SK-N-SH treated with all-trans-retinoic acid at 6 μM for 48 hours (cell line): ENCODE measurements at regions not wholly inside any gene's neighbourhood (a gene's known extent, or its start where the extent isn't known, plus 50 kb on each side); places are given as distances from the start of the nearest gene placed in this dataset.

Source experiments
- ATAC-seq: fragments of 200-7000 bp; cut with Tn5 transposase; 3 replicates; pipeline ENCODE4 v1.9.1; 2020; ENCODE audit warnings: mild to moderate bottlenecking, moderate library complexity
- ARNTL ChIP-seq: fragments of 450-650 bp; formaldehyde crosslinking; IDR thresholded peaks from 2 replicates; pipeline ENCODE4 v1.5.0; 2020; ENCODE audit warnings: low read depth, mild to moderate bottlenecking, moderate library complexity, borderline replicate concordance
- BACH2 ChIP-seq: fragments of 250-450 bp; sonication (Bioruptor Pico); IDR thresholded peaks from 2 replicates; pipeline ENCODE4 v1.9.0; 2021; ENCODE audit warnings: mild to moderate bottlenecking, borderline replicate concordance
- CSDC2 ChIP-seq: fragments of 250-450 bp; sonication (Bioruptor Pico); IDR thresholded peaks from 2 replicates; pipeline ENCODE4 v1.5.0; 2020; ENCODE audit warnings: mild to moderate bottlenecking, moderate library complexity
- ESRRG ChIP-seq: fragments of 250-450 bp; sonication (Bioruptor Pico); IDR thresholded peaks from 2 replicates; pipeline ENCODE4 v1.6.1; 2021; ENCODE audit warnings: mild to moderate bottlenecking
- GLIS3 ChIP-seq: fragments of 250-450 bp; sonication (Bioruptor Pico); IDR thresholded peaks from 2 replicates; pipeline ENCODE4 v1.5.0; 2020; ENCODE audit warnings: mild to moderate bottlenecking, moderate library complexity
- ISL1 ChIP-seq: fragments of 250-450 bp; sonication (Bioruptor Pico); IDR thresholded peaks from 2 replicates; pipeline ENCODE4 v2.1.2; 2022; ENCODE audit warnings: mild to moderate bottlenecking, moderate library complexity
- OSR1 ChIP-seq: fragments of 250-450 bp; sonication (Bioruptor Pico); IDR thresholded peaks from 2 replicates; pipeline ENCODE4 v1.8.0; 2022; ENCODE audit warnings: moderate library complexity, mild to moderate bottlenecking, inconsistent platforms
- POU6F1 ChIP-seq: fragments of 250-450 bp; sonication (Bioruptor Pico); IDR thresholded peaks from 2 replicates; pipeline ENCODE4 v1.8.0; 2021; ENCODE audit warnings: low read depth, mild to moderate bottlenecking, moderate library complexity, borderline replicate concordance
- PPARA ChIP-seq: fragments of 250-450 bp; sonication (Bioruptor Pico); IDR thresholded peaks from 2 replicates; pipeline ENCODE4 v1.5.0; 2020; ENCODE audit warnings: mild to moderate bottlenecking, borderline replicate concordance
- RARB ChIP-seq: fragments of 250-450 bp; sonication (Bioruptor Pico); IDR thresholded peaks from 2 replicates; pipeline ENCODE4 v1.8.0; 2021; ENCODE audit warnings: mild to moderate bottlenecking, moderate library complexity
- SNAI2 ChIP-seq: fragments of 250-450 bp; sonication (Bioruptor Pico); IDR thresholded peaks from 2 replicates; pipeline ENCODE4 v1.5.0; 2020; ENCODE audit warnings: mild to moderate bottlenecking, moderate library complexity
- TCF4 ChIP-seq: fragments of 250-450 bp; sonication (Bioruptor Pico); IDR thresholded peaks from 2 replicates; pipeline ENCODE4 v1.8.0; 2021; ENCODE audit warnings: mild to moderate bottlenecking, moderate library complexity, borderline replicate concordance
- TOX ChIP-seq: fragments of 250-450 bp; sonication (Bioruptor Pico); IDR thresholded peaks from 2 replicates; pipeline ENCODE4 v1.8.0; 2021; ENCODE audit warnings: mild to moderate bottlenecking, moderate library complexity, borderline replicate concordance
- ZC3H10 ChIP-seq: fragments of 250-450 bp; sonication (Bioruptor Pico); IDR thresholded peaks from 2 replicates; pipeline ENCODE4 v1.5.1; 2021; ENCODE audit warnings: mild to moderate bottlenecking, moderate library complexity
- ZFP30 ChIP-seq: fragments of 450-650 bp; formaldehyde crosslinking; IDR thresholded peaks from 2 replicates; pipeline ENCODE4 v1.5.0; 2022; ENCODE audit warnings: mild to moderate bottlenecking, moderate library complexity
- ZNF565 ChIP-seq: fragments of 450-650 bp; formaldehyde crosslinking; conservative IDR thresholded peaks from 2 replicates; pipeline ENCODE4 v1.5.0; 2020; ENCODE audit warnings: low read depth, mild to moderate bottlenecking, moderate library complexity
- ZNF70 ChIP-seq: fragments of 450-650 bp; formaldehyde crosslinking; IDR thresholded peaks from 2 replicates; pipeline ENCODE4 v1.5.0; 2020; ENCODE audit warnings: mild to moderate bottlenecking, moderate library complexity
- ZNF8 ChIP-seq: fragments of 450-650 bp; formaldehyde crosslinking; IDR thresholded peaks from 2 replicates; pipeline ENCODE4 v1.5.0; 2020; ENCODE audit warnings: mild to moderate bottlenecking, moderate library complexity
- TF ChIP-seq, protein P1 (sequence below): fragments of 250-450 bp; sonication (Bioruptor Pico); IDR thresholded peaks from 2 replicates; pipeline ENCODE4 v1.5.0; 2020; ENCODE audit warnings: mild to moderate bottlenecking, moderate library complexity
- TF ChIP-seq, protein P2 (sequence below): fragments of 250-450 bp; sonication (Bioruptor Pico); IDR thresholded peaks from 2 replicates; pipeline ENCODE4 v1.8.0; 2020; ENCODE audit warnings: mild to moderate bottlenecking, moderate library complexity, borderline replicate concordance
- TF ChIP-seq, protein P3 (sequence below): fragments of 250-450 bp; sonication (Bioruptor Pico); IDR thresholded peaks from 2 replicates; pipeline ENCODE4 v1.5.1; 2020; ENCODE audit warnings: low read depth, mild to moderate bottlenecking, moderate library complexity
- TF ChIP-seq, protein P4 (sequence below): fragments of 250-450 bp; sonication (Bioruptor Pico); IDR thresholded peaks from 2 replicates; pipeline ENCODE4 v1.5.1; 2021; ENCODE audit warnings: mild to moderate bottlenecking, moderate library complexity

DNA sequence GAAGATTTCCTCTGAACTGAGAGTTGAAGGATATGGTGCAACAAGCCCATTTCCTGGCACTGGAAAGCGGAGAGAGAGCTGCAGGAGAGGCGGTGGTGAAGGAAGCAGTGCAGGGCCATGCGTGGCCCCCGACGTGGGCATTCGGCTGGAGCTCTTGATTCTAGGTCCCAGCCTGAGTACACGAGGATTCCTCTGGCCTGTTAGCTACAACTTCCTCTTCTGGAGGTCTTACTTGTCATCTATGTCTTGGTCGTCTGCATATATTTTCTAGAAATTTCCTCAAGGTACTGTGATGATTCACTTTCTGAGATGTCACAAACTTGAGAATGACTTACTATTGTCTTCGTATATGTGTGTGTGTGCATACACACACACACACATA is 59.2 kb upstream of the JAZF1 start:
- no peak for ATAC-seq
- TF ChIP-seq ARNTL (CRISPR knock-in tag) (no peak), RARB (no peak), POU6F1 (no peak), CSDC2 (no peak), ZNF565 (CRISPR knock-in tag) (no peak), OSR1 (CRISPR knock-in tag) (no peak), GLIS3 (no peak), TCF4 (no peak), SNAI2 (no peak), PPARA (CRISPR knock-in tag) (no peak), BACH2 (CRISPR knock-in tag) (no peak), TOX (CRISPR knock-in tag) (no peak), ZFP30 (CRISPR knock-in tag) (no peak)
- TF ChIP-seq, protein P1, sequence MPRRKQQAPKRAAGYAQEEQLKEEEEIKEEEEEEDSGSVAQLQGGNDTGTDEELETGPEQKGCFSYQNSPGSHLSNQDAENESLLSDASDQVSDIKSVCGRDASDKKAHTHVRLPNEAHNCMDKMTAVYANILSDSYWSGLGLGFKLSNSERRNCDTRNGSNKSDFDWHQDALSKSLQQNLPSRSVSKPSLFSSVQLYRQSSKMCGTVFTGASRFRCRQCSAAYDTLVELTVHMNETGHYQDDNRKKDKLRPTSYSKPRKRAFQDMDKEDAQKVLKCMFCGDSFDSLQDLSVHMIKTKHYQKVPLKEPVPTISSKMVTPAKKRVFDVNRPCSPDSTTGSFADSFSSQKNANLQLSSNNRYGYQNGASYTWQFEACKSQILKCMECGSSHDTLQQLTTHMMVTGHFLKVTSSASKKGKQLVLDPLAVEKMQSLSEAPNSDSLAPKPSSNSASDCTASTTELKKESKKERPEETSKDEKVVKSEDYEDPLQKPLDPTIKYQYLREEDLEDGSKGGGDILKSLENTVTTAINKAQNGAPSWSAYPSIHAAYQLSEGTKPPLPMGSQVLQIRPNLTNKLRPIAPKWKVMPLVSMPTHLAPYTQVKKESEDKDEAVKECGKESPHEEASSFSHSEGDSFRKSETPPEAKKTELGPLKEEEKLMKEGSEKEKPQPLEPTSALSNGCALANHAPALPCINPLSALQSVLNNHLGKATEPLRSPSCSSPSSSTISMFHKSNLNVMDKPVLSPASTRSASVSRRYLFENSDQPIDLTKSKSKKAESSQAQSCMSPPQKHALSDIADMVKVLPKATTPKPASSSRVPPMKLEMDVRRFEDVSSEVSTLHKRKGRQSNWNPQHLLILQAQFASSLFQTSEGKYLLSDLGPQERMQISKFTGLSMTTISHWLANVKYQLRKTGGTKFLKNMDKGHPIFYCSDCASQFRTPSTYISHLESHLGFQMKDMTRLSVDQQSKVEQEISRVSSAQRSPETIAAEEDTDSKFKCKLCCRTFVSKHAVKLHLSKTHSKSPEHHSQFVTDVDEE (CRISPR knock-in tag) = no peak
- TF ChIP-seq, protein P2, sequence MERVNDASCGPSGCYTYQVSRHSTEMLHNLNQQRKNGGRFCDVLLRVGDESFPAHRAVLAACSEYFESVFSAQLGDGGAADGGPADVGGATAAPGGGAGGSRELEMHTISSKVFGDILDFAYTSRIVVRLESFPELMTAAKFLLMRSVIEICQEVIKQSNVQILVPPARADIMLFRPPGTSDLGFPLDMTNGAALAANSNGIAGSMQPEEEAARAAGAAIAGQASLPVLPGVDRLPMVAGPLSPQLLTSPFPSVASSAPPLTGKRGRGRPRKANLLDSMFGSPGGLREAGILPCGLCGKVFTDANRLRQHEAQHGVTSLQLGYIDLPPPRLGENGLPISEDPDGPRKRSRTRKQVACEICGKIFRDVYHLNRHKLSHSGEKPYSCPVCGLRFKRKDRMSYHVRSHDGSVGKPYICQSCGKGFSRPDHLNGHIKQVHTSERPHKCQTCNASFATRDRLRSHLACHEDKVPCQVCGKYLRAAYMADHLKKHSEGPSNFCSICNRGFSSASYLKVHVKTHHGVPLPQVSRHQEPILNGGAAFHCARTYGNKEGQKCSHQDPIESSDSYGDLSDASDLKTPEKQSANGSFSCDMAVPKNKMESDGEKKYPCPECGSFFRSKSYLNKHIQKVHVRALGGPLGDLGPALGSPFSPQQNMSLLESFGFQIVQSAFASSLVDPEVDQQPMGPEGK (CRISPR knock-in tag) = no peak

DNA sequence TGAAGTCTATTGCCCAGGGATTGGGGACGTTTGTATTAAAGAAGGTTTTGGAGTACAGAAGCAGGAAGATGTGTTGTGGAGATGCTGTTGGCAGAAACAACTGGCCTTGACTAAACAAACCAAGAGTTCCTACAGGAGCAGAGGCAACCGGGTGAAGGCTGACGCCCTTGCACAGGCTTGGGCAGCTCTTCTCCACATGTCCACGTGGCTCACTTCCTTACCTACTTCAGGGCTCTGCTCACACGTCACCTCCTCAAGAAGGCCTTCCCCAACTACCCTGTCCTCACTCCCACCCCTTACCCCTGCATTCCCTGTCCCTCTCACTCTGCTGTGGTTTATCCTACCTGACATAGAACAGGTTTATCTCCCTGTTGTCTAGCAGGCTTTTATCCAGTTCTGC is 59.9 kb upstream of the JAZF1 start:
- no peak for TF ChIP-seq RARB
- no peak for TF ChIP-seq ESRRG (CRISPR knock-in tag)
- TF ChIP-seq OSR1 (CRISPR knock-in tag) = no peak
- TF ChIP-seq PPARA (CRISPR knock-in tag) = no peak
- TF ChIP-seq ARNTL (CRISPR knock-in tag) = no peak
- TF ChIP-seq ZC3H10 (CRISPR knock-in tag) = no peak
- TF ChIP-seq ZFP30 (CRISPR knock-in tag) = no peak
- TF ChIP-seq ZNF565 (CRISPR knock-in tag) = no peak
- TF ChIP-seq TOX (CRISPR knock-in tag) = no peak
- TF ChIP-seq, protein P3, sequence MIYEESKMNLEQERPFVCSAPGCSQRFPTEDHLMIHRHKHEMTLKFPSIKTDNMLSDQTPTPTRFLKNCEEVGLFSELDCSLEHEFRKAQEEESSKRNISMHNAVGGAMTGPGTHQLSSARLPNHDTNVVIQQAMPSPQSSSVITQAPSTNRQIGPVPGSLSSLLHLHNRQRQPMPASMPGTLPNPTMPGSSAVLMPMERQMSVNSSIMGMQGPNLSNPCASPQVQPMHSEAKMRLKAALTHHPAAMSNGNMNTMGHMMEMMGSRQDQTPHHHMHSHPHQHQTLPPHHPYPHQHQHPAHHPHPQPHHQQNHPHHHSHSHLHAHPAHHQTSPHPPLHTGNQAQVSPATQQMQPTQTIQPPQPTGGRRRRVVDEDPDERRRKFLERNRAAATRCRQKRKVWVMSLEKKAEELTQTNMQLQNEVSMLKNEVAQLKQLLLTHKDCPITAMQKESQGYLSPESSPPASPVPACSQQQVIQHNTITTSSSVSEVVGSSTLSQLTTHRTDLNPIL (CRISPR knock-in tag) = no peak
- TF ChIP-seq SNAI2 = no peak
- no peak for TF ChIP-seq ZNF70 (CRISPR knock-in tag)
- TF ChIP-seq, protein P2 (CRISPR knock-in tag) = no peak
- TF ChIP-seq BACH2 (CRISPR knock-in tag) = no peak
- TF ChIP-seq GLIS3 = no peak
- TF ChIP-seq, protein P4, sequence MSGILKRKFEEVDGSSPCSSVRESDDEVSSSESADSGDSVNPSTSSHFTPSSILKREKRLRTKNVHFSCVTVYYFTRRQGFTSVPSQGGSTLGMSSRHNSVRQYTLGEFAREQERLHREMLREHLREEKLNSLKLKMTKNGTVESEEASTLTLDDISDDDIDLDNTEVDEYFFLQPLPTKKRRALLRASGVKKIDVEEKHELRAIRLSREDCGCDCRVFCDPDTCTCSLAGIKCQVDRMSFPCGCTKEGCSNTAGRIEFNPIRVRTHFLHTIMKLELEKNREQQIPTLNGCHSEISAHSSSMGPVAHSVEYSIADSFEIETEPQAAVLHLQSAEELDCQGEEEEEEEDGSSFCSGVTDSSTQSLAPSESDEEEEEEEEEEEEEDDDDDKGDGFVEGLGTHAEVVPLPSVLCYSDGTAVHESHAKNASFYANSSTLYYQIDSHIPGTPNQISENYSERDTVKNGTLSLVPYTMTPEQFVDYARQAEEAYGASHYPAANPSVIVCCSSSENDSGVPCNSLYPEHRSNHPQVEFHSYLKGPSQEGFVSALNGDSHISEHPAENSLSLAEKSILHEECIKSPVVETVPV (CRISPR knock-in tag) = no peak
- no peak for TF ChIP-seq CSDC2
- no peak for TF ChIP-seq ISL1 (CRISPR knock-in tag)
- TF ChIP-seq ZNF8 (CRISPR knock-in tag) = no peak
- TF ChIP-seq, all 23 proteins: peak for 0
- no peak for ATAC-seq
